DMS53 (cell line): ENCODE measurements at regions not wholly inside any gene's neighbourhood (a gene's known extent, or its start where the extent isn't known, plus 50 kb on each side); places are given as distances from the start of the nearest gene placed in this dataset.
"Not testable (repeated sequence)": the region's sequence is repeated elsewhere in the genome, so short reads cannot be mapped to it uniquely, and the experiment has no call there.

Source experiments
- DNase-seq: peaks from one replicate; lab custom pipeline; 2025; lab: John Stamatoyannopoulos, UW

DNA sequence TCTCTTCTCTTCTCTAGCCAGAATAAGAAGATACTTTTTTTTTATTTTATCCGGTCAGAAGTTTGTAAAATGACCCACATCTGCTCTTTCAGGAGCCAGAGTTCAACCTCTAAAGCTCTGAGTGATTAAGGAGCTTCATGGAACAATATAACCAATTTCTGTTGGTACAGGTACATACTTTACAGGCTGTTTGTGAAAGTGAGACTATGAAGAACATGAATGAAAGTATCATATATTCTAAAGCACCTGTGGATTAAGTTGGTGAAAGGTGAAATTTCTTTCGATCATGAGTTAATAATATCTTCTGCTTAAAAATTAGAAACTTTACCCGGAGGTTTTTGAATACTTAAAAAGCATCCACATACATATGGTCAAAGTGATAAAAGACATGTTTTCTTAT, 65.2 kb downstream of the DMRT2 start:
- no peak for DNase-seq

DNA sequence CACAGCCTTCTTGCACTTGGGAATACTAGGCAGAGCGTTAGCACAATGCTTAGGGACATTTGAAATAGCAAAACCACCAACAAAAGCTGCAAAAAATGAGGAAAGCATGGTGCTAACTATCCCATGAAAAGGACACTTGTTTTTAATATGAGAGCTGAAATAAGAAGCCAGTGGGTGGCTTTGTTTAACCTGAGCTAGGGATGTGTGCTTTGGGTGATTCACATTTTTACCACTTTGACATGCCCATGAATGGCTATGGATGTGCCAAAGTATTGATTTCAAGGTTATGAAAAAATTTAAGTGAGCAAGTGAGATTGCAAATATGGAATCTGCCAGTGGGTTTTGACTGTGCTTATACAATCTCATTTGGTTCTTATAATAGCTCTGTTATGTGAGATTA, 67.3 kb downstream of the DMRT2 start:
- no peak for DNase-seq

DNA sequence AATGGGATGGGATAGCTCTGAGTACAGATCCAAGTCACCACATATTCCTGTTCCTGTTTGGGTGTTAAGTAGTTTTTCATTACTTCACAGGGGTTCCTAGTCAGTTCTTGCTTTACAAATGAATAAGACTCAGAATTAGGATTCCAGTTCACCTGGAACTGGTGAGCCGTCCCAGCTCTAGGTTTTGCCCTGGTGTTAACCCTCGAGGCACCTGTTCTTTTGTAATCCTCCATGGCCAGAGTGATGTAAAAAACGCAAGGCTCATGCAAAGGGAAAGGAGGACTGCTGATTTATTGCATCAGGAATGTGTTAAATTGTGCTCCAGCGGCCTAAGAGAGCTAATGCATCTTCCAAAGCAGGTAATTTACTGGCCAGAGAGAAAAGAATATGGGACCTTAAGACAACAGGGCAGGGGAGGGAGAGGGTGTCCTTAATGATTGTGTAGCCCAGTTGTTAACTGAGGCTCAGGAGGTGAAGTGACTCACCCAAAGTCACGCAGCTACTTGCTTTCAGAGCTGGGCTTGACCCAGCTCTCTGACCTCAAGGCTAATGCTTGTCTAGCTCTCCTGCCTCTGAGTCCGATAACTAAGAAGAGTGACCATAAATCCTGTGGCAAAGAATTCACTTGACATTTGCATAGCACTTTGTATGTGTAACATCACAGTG, 70.5 kb downstream of the DMRT2 start:
- no peak for DNase-seq

DNA sequence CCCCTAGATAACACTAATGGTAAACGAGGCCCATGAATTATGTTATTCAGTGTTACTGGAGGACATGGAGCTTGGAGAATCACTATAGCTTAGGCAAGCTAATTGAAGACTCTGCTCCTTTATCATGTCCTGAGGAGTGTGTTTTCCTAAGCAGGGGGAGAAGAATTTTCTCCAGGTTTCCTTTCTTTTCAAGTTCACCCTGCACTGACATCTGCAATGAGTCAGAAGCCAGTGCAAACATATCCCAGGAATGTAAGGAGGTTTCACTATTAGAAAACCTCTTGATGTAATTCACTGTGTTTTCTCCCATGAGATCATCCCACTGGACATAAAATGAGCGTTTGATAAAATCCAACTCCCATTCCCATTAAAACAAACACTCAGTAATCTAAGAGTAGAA, 75.6 kb downstream of the DMRT2 start:
- peak; percentile 31 for DNase-seq

DNA sequence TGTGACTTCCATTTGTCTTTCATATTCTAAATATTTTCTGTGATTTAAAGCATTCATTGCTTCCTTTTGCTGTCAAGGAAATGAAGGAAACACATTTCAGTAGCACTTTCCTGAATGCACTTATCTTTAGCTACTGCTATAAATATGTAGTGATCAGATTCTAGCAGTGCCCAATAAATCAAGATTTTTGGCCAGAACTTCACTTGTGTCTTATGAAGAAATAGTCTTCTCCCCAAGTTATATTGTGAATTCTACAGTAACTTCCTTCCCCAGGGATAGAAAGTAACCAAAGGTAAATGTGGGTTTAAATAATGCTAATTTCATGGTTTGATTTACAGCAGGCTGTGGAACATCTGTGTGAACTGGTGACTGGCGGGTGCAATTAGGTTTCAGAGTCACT, 77.9 kb downstream of the DMRT2 start:
- DNase-seq = no peak

DNA sequence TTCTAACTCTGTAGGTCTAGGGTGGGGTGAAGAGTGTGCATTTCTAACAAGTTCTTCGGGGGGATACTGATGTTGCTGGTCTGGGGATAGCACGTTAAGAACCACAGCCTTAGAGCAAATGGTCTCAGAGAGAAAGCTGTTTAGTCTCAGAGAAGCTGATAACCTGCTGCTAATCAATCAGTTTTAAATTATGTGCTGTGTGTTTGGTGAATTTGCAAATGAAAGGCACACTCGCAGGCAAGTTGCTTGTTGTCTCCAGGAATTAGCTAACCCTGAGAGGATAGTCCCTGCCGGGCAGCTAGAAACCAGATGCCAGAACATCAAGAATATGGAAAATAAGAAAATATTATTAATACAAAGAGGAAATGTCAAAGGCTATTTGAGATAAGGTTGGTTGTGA, 79.2 kb downstream of the DMRT2 start:
- no peak for DNase-seq

DNA sequence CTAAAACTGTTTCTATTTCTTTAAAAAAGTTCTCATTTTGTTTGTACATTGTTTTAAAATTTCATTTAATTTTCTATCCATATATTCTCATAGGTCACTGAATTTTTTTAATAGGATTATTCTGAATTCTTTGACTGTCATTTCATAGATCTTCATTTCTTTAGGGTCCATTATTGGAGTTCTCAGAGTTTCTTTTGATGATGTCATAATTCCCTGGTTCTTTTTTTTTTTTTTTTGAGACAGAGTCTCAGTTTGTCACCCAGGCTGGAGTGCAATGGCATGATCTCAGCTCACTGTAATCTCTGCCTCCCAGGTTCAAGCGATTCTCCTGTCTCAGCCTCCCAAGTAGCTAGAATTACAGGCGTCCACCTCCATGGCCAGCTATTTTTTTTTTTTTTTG, 89.9 kb downstream of the DMRT2 start:
- no peak for DNase-seq

DNA sequence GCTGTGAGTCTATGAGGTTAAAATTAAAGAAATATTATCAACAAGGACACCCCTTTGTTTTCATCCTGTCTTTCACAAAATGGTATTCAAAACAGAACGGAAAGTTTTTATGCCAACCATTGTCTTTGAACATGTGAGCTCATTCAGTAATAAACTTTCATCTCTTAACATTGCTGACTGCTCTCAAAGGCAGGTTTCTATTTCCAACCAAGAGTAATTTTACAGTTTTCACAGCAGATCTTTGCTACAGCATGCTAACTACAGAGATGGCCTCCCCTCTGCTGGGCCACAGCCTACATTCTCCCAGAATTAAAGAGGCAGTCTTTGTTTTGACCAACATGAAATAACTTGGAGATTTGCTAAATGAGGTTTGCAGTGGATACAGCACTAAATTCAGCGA, 101.5 kb downstream of the DMRT2 start:
- DNase-seq = no peak

DNA sequence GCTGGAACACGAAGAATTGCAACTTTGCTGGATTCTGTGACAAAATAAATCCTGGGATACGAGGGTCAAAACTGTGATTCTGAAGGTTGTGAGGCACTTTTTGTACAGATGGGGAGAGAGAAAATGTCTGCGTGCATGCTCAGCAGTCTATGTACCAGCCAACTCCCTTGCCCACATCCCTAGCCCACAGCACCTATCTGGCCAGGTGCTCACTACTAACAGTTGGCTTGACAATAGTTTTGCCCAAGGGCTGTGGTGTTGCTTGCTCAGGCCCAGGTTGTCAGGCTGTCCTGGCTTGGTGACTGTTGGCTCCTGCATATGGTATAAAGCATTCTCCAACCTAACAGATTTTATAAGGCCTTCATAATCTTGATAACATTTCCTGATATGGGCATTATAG, 102.0 kb downstream of the DMRT2 start:
- DNase-seq = no peak

DNA sequence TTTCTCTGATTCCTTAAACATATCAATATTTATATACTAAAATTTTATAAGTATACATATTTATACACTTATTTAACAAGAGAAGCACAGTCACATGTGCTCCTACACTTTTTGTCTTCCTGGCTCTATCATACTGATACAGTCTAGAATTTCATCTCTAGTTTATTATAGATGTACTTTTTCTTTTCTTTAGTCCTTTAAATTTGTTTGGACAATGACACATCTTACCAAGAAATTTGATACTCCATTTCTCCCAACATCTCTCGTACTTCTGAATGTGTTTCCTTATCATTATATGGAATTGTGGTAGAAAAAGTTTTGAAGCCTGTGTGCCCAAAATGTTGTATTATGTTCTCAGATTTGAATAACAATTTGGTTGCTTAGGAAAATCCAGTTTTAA, 104.6 kb downstream of the DMRT2 start:
- DNase-seq = peak; percentile 7

DNA sequence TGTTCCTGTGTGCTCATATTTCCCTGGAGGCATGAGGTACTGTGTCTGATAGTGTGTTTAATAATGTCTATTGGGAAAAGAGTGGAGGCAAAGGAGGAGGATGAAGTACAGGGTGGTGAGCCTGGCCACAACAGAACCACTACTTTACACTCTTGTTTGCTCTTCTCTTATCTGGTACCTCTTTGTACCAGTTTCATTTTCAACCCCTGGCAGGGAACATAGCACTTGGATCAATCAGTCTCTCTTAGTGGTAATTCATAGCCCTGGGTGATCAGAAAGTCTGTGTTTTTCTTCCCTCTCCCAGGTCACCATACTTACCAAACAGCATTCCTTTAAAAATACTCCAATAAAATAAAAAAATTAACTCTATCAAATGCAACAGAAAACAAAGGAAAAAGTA, 105.4 kb downstream of the DMRT2 start:
- DNase-seq = no peak

DNA sequence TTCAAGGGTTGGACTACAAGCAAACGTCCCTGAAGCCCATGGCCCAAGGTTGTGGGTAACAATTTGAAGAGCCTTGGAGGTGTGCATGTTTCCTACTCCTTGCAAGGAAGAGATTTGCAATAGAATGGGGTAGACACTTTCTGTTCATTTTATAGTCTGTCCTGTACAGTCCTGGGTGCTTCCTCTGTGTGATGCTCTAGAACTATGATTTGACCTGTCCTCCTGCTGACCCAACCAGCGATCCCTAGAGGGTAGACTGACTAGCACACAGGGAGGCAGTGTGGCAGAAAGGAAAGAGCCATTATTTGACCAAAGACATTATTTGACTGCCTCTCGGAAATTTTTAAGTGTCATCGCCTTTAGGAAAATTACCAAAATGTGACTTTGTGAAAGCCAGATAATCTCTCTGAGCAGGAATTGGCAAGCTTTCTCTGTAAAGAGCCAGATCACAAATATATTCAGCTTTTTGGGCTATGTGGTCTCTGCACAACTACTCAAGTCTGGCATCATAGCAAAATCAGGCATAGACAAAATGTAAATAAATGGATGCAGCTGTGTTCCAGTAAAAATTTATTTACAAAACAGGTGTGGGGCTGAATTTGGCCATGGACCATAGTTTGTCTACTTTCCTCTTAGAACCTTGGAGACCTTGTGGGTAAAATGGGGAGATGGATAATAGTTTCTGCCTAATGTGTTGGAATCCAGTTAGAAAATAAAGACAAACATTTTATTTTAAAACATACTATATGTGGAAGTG, 106.8 kb downstream of the DMRT2 start:
- DNase-seq = no peak

DNA sequence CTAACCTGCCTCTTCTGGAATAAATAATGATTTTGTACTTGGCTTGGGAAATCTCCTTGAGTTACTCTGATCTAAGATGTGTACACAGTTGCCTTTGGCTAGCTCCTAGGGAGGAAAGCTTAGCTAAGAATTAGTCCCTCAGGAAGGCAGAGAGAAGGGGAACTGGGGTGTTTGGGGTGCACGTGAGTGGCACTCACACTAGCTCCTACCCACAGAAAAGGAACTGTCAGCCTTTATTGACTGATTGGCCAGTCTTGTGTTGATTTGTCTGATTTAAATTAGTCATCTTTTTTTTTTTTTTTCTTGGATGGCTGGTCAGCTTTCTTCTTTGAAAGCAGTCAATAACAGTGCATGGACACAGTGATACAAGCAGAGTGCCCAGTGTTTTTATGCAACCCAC, 107.7 kb downstream of the DMRT2 start:
- DNase-seq = no peak

DNA sequence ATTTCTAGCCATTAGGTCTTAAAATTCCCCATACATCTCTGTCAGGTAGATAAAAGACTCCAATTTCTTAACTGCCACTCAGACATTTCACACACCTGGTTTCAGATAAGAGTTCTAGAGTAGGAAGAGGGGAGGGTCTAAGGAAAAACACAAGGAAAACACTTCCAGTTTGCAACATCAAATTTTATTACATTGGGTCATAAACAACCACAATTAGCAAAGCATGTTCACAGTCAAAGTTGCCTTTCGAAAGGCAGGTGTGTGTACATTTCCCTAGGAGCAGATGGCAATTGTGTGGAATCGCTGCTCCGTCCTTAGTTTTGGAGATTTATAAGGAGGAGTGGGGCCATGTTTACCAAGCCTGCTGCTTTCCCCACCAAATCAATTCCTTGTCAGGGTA, 120.8 kb downstream of the DMRT2 start:
- no peak for DNase-seq

DNA sequence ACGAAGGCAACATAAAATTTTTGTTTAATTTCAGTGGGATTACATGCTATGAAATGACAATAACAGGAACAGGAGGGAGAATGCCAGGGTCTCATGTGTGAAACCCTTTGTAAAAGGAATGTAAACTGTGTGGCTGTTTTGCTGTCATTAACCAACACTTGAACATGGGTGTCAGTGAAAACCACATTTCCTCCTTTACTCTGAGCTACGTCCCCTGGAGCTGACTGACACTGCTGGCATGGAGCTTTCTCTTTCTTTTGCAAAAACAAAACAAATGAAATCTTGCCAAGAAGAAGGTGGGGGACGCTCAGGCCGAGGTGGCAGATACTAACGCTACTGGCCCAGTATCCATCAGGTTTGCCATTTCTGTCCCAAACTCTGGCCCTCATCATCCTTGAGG, 121.4 kb downstream of the DMRT2 start:
- no peak for DNase-seq

DNA sequence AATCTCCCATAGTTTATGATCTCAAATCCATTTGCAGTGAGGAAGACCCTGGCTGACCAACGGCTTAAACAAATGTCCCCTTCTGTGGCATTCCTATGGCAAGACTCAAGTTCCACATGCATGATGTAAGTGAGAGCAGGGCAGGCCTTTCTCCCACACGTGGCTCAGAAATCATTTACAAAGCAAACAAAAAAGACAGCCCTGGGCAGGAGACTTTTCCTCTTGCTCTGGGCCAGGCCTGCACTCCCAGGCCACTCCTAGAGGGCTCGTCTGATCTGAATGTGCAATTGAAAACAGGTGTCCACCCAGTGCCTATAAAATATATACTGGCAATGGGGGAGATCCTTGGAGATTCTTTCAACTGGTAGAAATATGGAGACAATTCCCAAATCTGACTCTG, 123.1 kb downstream of the DMRT2 start:
- DNase-seq = peak; percentile 1

DNA sequence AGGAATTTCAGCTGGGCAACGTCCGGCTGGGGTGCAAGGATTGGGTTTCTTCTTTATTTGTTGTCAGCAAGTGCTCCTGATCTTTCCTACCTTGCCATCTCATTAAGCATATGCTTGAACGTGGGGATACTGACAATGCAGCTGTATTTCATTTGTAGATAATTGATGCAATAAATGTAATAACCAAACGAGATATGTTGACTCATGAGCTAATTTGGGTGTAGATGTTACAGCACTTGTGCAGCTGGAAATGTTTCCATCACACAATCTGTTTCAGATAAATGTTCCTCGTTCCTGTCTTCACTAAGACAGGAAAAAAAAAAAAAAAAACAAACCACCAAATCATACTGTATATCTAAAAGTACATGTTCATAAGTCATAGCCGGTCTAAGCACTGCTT, 123.8 kb downstream of the DMRT2 start:
- DNase-seq = no peak

DNA sequence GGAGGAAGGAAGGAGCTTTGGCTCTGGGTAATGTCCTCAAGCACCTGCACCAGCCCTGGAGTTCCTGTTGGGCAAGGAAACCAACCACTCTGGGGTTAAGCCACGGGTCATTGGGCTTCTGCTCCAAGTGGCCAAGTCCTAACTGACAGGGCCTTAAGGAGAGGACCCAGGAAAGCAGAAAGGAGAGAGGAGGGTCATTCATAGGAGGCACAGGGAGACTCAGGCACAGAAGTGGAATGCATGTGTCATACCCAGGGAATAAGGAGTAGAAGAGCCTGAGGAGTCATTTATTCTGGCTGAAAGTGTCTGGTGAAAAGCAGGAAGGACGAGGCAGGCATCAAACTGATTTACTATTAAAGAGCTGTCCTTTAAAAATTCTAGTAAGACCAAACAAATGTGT, 129.2 kb downstream of the DMRT2 start:
- DNase-seq = no peak

DNA sequence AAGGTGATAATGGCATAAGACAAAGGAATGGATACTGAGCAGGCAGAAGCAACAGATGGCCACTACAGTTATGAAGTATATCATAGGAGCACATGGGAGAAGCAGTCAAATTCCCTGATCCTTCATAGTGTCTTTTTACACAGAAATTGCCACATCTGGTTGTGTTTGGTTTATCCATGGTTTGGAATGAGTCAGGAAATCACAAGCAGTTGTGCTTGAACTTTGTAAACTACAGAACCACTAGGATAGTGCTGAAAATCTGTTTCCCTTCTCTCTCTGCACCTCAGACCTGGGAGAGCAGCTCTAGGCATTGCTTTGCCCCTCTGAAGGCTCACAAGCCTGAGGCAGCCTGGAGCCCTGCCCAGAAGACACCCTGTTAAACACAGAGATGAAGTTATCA, 134.0 kb downstream of the DMRT2 start:
- DNase-seq = no peak

DNA sequence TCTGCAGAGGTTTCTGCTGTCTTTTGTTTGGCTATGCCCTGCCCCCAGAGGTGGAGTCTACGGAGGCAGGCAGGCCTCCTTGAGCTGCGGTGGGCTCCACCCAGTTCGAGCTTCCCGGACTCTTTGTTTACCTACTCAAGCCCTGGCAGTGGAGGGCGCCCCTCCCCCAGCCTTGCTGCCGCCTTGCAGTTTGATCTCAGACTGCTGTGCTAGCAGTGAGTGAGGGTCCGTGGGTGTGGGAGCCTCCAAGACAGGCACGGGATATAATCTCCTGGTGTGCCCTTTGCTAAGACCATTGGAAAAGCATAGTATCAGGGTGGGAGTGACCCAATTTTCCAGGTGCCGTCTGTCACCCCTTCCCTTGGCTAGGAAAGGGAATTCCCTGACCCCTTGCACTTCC, 137.0 kb downstream of the DMRT2 start:
- not testable (repeated sequence) for DNase-seq

DNA sequence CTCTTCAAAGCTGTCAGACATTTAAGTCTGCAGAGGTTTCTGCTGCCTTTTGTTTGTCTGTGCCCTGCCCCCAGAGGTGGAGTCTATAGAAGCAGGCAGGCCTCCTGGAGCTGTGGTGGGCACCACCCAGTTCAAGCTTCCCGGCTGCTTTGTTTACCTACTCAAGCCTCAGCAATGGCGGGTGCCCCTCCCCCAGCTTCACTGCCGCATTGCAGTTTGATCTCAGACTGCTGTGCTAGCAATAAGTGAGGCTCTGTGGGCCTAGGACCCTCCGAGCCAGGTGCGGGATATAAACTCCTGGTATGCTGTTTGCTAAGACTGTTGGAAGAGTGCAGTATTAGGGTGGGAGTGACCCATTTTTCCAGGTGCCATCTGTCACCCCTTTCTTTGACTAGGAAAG, 145.5 kb downstream of the DMRT2 start:
- DNase-seq = not testable (repeated sequence)

DNA sequence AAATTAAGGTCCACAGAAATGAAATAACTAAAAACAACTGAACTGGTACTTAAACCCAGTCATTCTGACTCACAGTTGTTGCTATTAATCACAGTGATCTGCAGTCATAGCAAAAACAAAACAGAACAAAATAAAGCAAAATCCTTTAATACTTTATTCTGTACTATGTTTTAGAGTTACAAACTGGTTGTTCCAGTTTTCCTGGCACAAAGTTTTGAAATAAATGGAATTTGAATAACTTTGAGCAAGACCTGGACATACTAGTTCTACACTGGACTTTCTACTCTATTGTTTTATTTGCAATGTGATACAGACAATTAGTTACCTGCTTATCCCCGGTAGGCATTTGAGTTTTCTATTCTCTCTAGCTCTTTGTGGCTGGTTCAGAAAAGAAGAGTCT, 147.9 kb downstream of the DMRT2 start:
- no peak for DNase-seq

DNA sequence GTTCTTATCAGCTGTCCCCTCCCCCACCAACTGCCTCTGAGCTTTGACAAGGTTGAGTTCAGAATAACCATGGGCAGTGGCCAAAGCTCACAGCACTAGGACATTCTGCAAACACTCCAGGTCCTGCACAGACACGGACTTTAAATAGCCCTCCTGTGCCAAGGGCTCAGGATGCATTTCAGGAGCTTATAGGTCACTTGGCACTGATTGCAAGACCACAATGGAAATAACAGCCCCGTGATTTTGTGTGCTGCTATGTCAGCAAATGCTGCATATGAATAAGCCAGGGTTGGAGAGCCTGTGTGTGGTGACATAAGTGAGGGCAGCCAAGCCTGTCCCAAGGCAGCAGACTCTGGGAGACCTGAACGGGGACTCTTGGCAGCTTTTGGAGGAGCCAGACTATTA, 150.7 kb downstream of the DMRT2 start:
- peak; percentile 1 for DNase-seq

DNA sequence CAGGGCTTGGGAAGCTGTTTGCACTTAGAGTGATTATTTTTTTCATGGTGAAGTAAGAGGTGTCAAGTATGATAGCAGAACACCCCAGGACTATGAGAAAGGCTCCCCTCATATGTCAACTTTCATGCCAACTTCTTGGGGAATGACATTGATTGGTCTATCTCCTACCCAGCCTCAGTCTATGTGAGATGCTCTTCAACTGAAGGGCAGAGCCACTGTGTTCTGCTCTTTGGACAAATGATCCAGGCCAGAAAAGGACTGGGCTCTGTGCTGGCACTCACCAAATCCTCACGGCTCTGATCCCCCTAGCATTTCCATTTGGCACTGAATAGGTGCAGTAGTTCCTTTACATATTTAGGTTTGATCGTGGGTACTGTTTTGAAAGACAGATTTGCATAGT, 151.1 kb downstream of the DMRT2 start:
- no peak for DNase-seq
